ENCODE measurements at regions not wholly inside any gene's neighbourhood (a gene's known extent, or its start where the extent isn't known, plus 50 kb on each side); places are given as distances from the start of the nearest gene placed in this dataset.

DNA sequence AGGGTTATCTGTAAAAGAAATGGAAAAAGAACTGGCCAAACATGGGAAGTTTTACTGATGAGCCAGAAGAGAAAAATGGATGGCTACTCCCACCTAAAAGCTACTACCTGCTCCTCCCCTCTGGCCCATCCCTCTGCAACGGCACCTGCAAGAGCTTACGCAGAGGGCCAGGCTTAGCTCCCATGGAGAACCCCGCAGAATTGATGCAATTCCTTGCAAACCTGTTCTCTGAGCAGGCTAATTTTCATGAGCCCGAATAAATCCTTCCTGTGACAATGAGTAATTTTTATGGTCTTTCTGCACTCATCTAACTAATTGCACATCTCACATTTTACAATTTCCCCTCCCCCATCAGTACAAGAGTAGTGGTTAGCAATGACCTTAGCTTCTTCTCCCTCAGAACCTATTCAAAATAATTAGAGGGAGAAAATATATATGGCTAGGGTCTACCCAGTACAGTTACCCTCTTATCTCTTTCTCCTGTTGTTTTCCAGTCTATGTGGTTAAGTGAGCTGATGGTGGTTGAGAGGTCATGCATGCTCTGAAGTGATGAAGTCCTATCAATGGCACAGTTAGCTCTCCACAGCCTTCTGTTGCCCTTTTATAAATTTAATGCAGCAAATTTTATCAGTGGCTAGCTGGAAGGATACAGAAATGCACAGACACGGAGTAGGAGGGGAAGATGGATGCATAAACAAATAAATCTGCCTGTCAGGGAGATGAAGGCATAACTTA is 67.7 kb upstream of the NTF3 start:
- no peak for TF ChIP-seq POLR2AphosphoS5 (IDR thresholded peaks at IDR 0.05)
- TF ChIP-seq, protein P1, sequence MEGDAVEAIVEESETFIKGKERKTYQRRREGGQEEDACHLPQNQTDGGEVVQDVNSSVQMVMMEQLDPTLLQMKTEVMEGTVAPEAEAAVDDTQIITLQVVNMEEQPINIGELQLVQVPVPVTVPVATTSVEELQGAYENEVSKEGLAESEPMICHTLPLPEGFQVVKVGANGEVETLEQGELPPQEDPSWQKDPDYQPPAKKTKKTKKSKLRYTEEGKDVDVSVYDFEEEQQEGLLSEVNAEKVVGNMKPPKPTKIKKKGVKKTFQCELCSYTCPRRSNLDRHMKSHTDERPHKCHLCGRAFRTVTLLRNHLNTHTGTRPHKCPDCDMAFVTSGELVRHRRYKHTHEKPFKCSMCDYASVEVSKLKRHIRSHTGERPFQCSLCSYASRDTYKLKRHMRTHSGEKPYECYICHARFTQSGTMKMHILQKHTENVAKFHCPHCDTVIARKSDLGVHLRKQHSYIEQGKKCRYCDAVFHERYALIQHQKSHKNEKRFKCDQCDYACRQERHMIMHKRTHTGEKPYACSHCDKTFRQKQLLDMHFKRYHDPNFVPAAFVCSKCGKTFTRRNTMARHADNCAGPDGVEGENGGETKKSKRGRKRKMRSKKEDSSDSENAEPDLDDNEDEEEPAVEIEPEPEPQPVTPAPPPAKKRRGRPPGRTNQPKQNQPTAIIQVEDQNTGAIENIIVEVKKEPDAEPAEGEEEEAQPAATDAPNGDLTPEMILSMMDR (IDR thresholded peaks at IDR 0.05), result no peak

All from gastroesophageal sphincter (tissue), 3 donors.